ENCODE measurements at regions not wholly inside any gene's neighbourhood (a gene's known extent, or its start where the extent isn't known, plus 50 kb on each side); places are given as distances from the start of the nearest gene placed in this dataset.

- no peak for ATAC-seq
- TF ChIP-seq ZNF8 (CRISPR knock-in tag; IDR thresholded peaks at IDR 0.05), result no peak
- TF ChIP-seq, protein P1, sequence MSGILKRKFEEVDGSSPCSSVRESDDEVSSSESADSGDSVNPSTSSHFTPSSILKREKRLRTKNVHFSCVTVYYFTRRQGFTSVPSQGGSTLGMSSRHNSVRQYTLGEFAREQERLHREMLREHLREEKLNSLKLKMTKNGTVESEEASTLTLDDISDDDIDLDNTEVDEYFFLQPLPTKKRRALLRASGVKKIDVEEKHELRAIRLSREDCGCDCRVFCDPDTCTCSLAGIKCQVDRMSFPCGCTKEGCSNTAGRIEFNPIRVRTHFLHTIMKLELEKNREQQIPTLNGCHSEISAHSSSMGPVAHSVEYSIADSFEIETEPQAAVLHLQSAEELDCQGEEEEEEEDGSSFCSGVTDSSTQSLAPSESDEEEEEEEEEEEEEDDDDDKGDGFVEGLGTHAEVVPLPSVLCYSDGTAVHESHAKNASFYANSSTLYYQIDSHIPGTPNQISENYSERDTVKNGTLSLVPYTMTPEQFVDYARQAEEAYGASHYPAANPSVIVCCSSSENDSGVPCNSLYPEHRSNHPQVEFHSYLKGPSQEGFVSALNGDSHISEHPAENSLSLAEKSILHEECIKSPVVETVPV (CRISPR knock-in tag; IDR thresholded peaks at IDR 0.05), result no peak
- no peak for TF ChIP-seq RARB (CRISPR knock-in tag; IDR thresholded peaks at IDR 0.05)
- TF ChIP-seq ZFP30 (CRISPR knock-in tag; IDR thresholded peaks at IDR 0.05), result no peak
- TF ChIP-seq ZFP3 (CRISPR knock-in tag; IDR thresholded peaks at IDR 0.05), result no peak
- TF ChIP-seq ARNTL (CRISPR knock-in tag; IDR thresholded peaks at IDR 0.05; ENCODE audit: borderline replicate concordance, low read depth), result no peak
- no peak for TF ChIP-seq CSDC2 (CRISPR knock-in tag; IDR thresholded peaks at IDR 0.05)
- TF ChIP-seq GLIS3 (CRISPR knock-in tag; IDR thresholded peaks at IDR 0.05), result no peak
- no peak for TF ChIP-seq TCF4 (CRISPR knock-in tag; IDR thresholded peaks at IDR 0.05; ENCODE audit: borderline replicate concordance)
- no peak for TF ChIP-seq TSHZ2 (CRISPR knock-in tag; IDR thresholded peaks at IDR 0.05)
- no peak for TF ChIP-seq ISL1 (CRISPR knock-in tag; IDR thresholded peaks at IDR 0.05)
- no peak for TF ChIP-seq TOX (CRISPR knock-in tag; IDR thresholded peaks at IDR 0.05; ENCODE audit: borderline replicate concordance)
These were observed 224.8 kb downstream of the ZNF608 start for GRCh38 chr5:124521461-124522230.

DNA sequence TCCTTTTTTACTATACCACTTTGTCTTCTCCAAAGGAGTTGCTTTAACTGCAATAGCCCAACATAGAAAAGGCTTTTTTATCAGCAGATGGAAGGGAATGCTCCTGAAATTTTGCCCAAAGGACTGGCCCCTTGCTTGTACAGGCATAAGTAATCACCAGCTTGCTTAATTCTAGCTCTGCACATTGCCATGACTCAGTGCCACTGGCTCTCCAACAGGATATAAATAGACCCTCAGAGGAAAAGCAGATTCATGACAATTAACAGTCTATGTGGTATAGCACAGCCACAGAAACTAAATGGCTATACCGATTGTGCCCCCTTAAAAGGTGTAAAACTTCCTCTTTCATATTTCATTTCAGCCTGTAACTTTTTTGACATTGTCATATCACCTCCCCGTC is 227.0 kb downstream of the ZNF608 start:
- TF ChIP-seq ISL1 (CRISPR knock-in tag; IDR thresholded peaks at IDR 0.05) (0 out of 2 replicates have a peak, but pooled peaks have one; percentile 20), BACH2 (CRISPR knock-in tag; IDR thresholded peaks at IDR 0.05; ENCODE audit: borderline replicate concordance) (no peak), PATZ1 (CRISPR knock-in tag; IDR thresholded peaks at IDR 0.05; ENCODE audit: borderline replicate concordance) (no peak)
- ATAC-seq, result peak; percentile 95

GRCh38 chr5:124516567-124516966 is 229.9 kb downstream of the ZNF608 start:
- no peak for ATAC-seq
- TF ChIP-seq PATZ1 (CRISPR knock-in tag; IDR thresholded peaks at IDR 0.05; ENCODE audit: borderline replicate concordance) (no peak), ISL1 (CRISPR knock-in tag; IDR thresholded peaks at IDR 0.05) (no peak), SNAI2 (CRISPR knock-in tag; IDR thresholded peaks at IDR 0.05) (no peak), ESRRG (CRISPR knock-in tag; IDR thresholded peaks at IDR 0.05) (no peak), BACH2 (CRISPR knock-in tag; IDR thresholded peaks at IDR 0.05; ENCODE audit: borderline replicate concordance) (no peak), ZNF565 (CRISPR knock-in tag; conservative IDR thresholded peaks at IDR 0.05; ENCODE audit: low read depth) (no peak), ARNTL (CRISPR knock-in tag; IDR thresholded peaks at IDR 0.05; ENCODE audit: borderline replicate concordance, low read depth) (no peak), ZFP30 (CRISPR knock-in tag; IDR thresholded peaks at IDR 0.05) (no peak), PPARA (CRISPR knock-in tag; IDR thresholded peaks at IDR 0.05; ENCODE audit: borderline replicate concordance) (no peak), CSDC2 (CRISPR knock-in tag; IDR thresholded peaks at IDR 0.05) (no peak), ZNF8 (CRISPR knock-in tag; IDR thresholded peaks at IDR 0.05) (no peak), OSR1 (CRISPR knock-in tag; IDR thresholded peaks at IDR 0.05) (no peak), POU6F1 (CRISPR knock-in tag; IDR thresholded peaks at IDR 0.05; ENCODE audit: borderline replicate concordance, low read depth) (no peak), TCF4 (CRISPR knock-in tag; IDR thresholded peaks at IDR 0.05; ENCODE audit: borderline replicate concordance) (no peak), ZFP3 (CRISPR knock-in tag; IDR thresholded peaks at IDR 0.05) (no peak)
